Aorta (tissue), 5 donors: ENCODE measurements at regions not wholly inside any gene's neighbourhood (a gene's known extent, or its start where the extent isn't known, plus 50 kb on each side); places are given as distances from the start of the nearest gene placed in this dataset.

Source experiments
- ATAC-seq: fragments of 200-7000 bp; cut with Tn5 transposase; one replicate; pipeline ENCODE4 v1.9.1; 2022; ENCODE audit warnings: moderate library complexity; ENCODE audit not compliant: low FRiP score
- DNase-seq, 2 donors: peaks; one replicate each; pipeline ENCODE4 v3.0.0-alpha.2; 2020
- H3K27ac ChIP-seq, 2 donors: one replicate each; pipeline ENCODE4 v1.5.1; 2013; ENCODE audit warnings: low read length in 2 of 2, mild to moderate bottlenecking in 2 of 2, moderate library complexity in 2 of 2, control low read depth in 1 of 2, inconsistent platforms in 1 of 2, low read depth in 1 of 2
- H3K27me3 ChIP-seq, 2 donors: one replicate each; pipeline ENCODE4 v1.6.1; 2013; ENCODE audit warnings: control low read depth in 1 of 2, low read length in 1 of 2, mild to moderate bottlenecking in 1 of 2, moderate library complexity in 1 of 2; ENCODE audit not compliant: insufficient read depth in 2 of 2, control insufficient read depth in 1 of 2
- H3K36me3 ChIP-seq, 2 donors: one replicate each; pipeline ENCODE4 v1.6.1; 2013; ENCODE audit warnings: control low read depth in 1 of 2, low read length in 1 of 2, mild to moderate bottlenecking in 1 of 2; ENCODE audit not compliant: insufficient read depth in 2 of 2, control insufficient read depth in 1 of 2
- H3K4me1 ChIP-seq, 2 donors: one replicate each; pipeline ENCODE4 v1.6.1; 2013; ENCODE audit warnings: low read length in 2 of 2, control low read depth in 1 of 2, mild to moderate bottlenecking in 1 of 2, moderate library complexity in 1 of 2; ENCODE audit not compliant: insufficient read depth in 2 of 2, control insufficient read depth in 1 of 2
- H3K4me3 ChIP-seq, 2 donors: one replicate each; pipeline ENCODE4 v1.5.1; 2013; ENCODE audit warnings: low read length in 2 of 2, control low read depth in 1 of 2, mild to moderate bottlenecking in 1 of 2
- H3K9me3 ChIP-seq: one replicate; pipeline ENCODE4 v1.6.1; 2013; ENCODE audit warnings: mild to moderate bottlenecking, low read length; ENCODE audit not compliant: control insufficient read depth
- WGBS, 2 donors: extraction: QIAGEN DNeasy Blood & Tissue Kit; methylation state at CpG; one replicate each; pipeline ENCODE4 v1.1.7; 2013; 5-methylcytosine and 5-hydroxymethylcytosine counted together
- intact Hi-C, 2 donors: fragments of 100-400 bp; cut with DNase I; formaldehyde crosslinking; loops; one replicate each; pipeline versions ENCODE4 v1.14.2 to v1.15.0; 2022
- donor health status: healthy with polysubstance abuse.
- donor health status: Bipolar disorder and iron deficiency.
- donor health status: DM: no; HTN: no; CAD: no.
- donor health status: DM: no; HTN: no; CAD: no.
- donor health status: DM: yes; HTN: yes; CAD: no.

- intact Hi-C loops, result no loop called here
- H3K9me3 ChIP-seq, result no peaks in the 10 kb centered on the region
- no peak overlapping the region for H3K27ac ChIP-seq
- no peaks in the 10 kb centered on the region for H3K36me3 ChIP-seq
- H3K27me3 ChIP-seq, result no peaks in the 10 kb centered on the region
- 72 to 73% methylated on average over 6 of the region's 6 CpGs for WGBS, 2 donors
- no peak for DNase-seq
- no peak overlapping the region for H3K4me3 ChIP-seq
- no peaks in the 10 kb centered on the region for H3K4me1 ChIP-seq
- ATAC-seq, result no peak
Observed at GRCh38 chr4:164368894-164369293, 385.0 kb upstream of the SMIM31 start.

- H3K27ac ChIP-seq, result no peak overlapping the region
- no peaks in the 10 kb centered on the region for H3K4me1 ChIP-seq
- no peaks in the 10 kb centered on the region for H3K9me3 ChIP-seq
- WGBS, 2 donors, result 64 to 72% methylated on average over 1 of the region's 1 CpG
- no peak for DNase-seq
- no peak overlapping the region for H3K4me3 ChIP-seq
- ATAC-seq, result no peak
- H3K36me3 ChIP-seq, result no peaks in the 10 kb centered on the region
- H3K27me3 ChIP-seq, result no peaks in the 10 kb centered on the region
- intact Hi-C loops, result no loop called here
Observed at GRCh38 chr4:164373021-164373420, 380.9 kb upstream of the SMIM31 start.

GRCh38 chr4:164377277-164377676, 376.7 kb upstream of the SMIM31 start:
- no peak overlapping the region for H3K4me3 ChIP-seq
- DNase-seq, result no peak
- no peak for ATAC-seq
- H3K27ac ChIP-seq, result no peak overlapping the region
- H3K9me3 ChIP-seq, result no peaks in the 10 kb centered on the region
- no peaks in the 10 kb centered on the region for H3K27me3 ChIP-seq
- H3K36me3 ChIP-seq, result no peaks in the 10 kb centered on the region
- intact Hi-C loops, result no loop called here
- 90 to 93% methylated on average over 4 of the region's 4 CpGs for WGBS, 2 donors
- H3K4me1 ChIP-seq, result no peaks in the 10 kb centered on the region

- no peaks in the 10 kb centered on the region for H3K27me3 ChIP-seq
- no peaks in the 10 kb centered on the region for H3K36me3 ChIP-seq
- H3K9me3 ChIP-seq, result no peaks in the 10 kb centered on the region
- intact Hi-C loops, result no loop called here
- H3K27ac ChIP-seq, result no peak overlapping the region
- H3K4me1 ChIP-seq, result no peaks in the 10 kb centered on the region
- 80 to 86% methylated on average over 5 of the region's 5 CpGs for WGBS, 2 donors
- no peak overlapping the region for H3K4me3 ChIP-seq
- ATAC-seq, result no peak
- no peak for DNase-seq
Observed at GRCh38 chr4:164378361-164378760, 375.6 kb upstream of the SMIM31 start.

- intact Hi-C loops, result no loop called here
- H3K4me1 ChIP-seq, result no peaks in the 10 kb centered on the region
- no peak overlapping the region for H3K27ac ChIP-seq
- H3K4me3 ChIP-seq, result no peak overlapping the region
- no peaks in the 10 kb centered on the region for H3K27me3 ChIP-seq
- no peaks in the 10 kb centered on the region for H3K36me3 ChIP-seq
- no peak for ATAC-seq
- no peak for DNase-seq
- no peaks in the 10 kb centered on the region for H3K9me3 ChIP-seq
- 81 to 83% methylated on average over 3 of the region's 3 CpGs for WGBS, 2 donors
Observed at GRCh38 chr4:164379694-164380093, 374.2 kb upstream of the SMIM31 start.

GRCh38 chr4:164381859-164382258, 372.1 kb upstream of the SMIM31 start:
- 79 to 88% methylated on average over 3 of the region's 3 CpGs for WGBS, 2 donors
- no peak overlapping the region for H3K27ac ChIP-seq
- DNase-seq (no peak), ATAC-seq (no peak)
- H3K4me1 ChIP-seq, result no peaks in the 10 kb centered on the region
- H3K4me3 ChIP-seq, result no peak overlapping the region
- H3K9me3 ChIP-seq, result no peaks in the 10 kb centered on the region
- H3K27me3 ChIP-seq, result no peaks in the 10 kb centered on the region
- no peaks in the 10 kb centered on the region for H3K36me3 ChIP-seq
- intact Hi-C loops, result no loop called here

GRCh38 chr4:164383058-164383357, 370.9 kb upstream of the SMIM31 start:
- Histone ChIP-seq H3K27ac (no peak overlapping the region), H3K9me3 (no peaks in the 10 kb centered on the region), H3K27me3 (no peaks in the 10 kb centered on the region), H3K36me3 (no peaks in the 10 kb centered on the region), H3K4me3 (no peak overlapping the region), H3K4me1 (no peaks in the 10 kb centered on the region)
- intact Hi-C loops, result no loop called here
- 2% methylated on average over 15 of the region's 15 CpGs for WGBS, 2 donors
- ATAC-seq, result no peak
- DNase-seq, result peak in 1 of 2 donors; percentile 73

GRCh38 chr4:164383358-164384220, 370.3 kb upstream of the SMIM31 start:
- H3K4me1 ChIP-seq, result no peaks in the 10 kb centered on the region
- no peaks in the 10 kb centered on the region for H3K9me3 ChIP-seq
- WGBS, 2 donors, result 1% methylated on average over 65 of the region's 65 CpGs
- no peaks in the 10 kb centered on the region for H3K36me3 ChIP-seq
- intact Hi-C loops, result no loop called here
- peak; percentile 69 for ATAC-seq
- DNase-seq, result peak; percentile 42 to 80
- H3K27me3 ChIP-seq, result no peaks in the 10 kb centered on the region
- no peak overlapping the region for H3K4me3 ChIP-seq
- no peak overlapping the region for H3K27ac ChIP-seq

GRCh38 chr4:164384416-164384815, 369.5 kb upstream of the SMIM31 start:
- Histone ChIP-seq H3K27me3 (no peaks in the 10 kb centered on the region), H3K4me3 (no peak overlapping the region), H3K36me3 (no peaks in the 10 kb centered on the region), H3K4me1 (no peaks in the 10 kb centered on the region), H3K27ac (no peak overlapping the region), H3K9me3 (no peaks in the 10 kb centered on the region)
- ATAC-seq (no peak), DNase-seq (no peak)
- intact Hi-C loops, result no loop called here
- 77 to 78% methylated on average over 8 of the region's 8 CpGs for WGBS, 2 donors
